H9 (cell line): ENCODE measurements at regions not wholly inside any gene's neighbourhood (a gene's known extent, or its start where the extent isn't known, plus 50 kb on each side); places are given as distances from the start of the nearest gene placed in this dataset.

ENCODE experiments used
- DNase-seq: peaks from one replicate; pipeline ENCODE4 v3.0.0-alpha.2; 2017
- H2AFZ ChIP-seq: one replicate; pipeline ENCODE4 v1.6.1; 2013; ENCODE audit warnings: mild to moderate bottlenecking, low read length, control low read depth, moderate library complexity
- H2AK5ac ChIP-seq: 2 replicates; pipeline ENCODE4 v1.6.1; 2013; ENCODE audit warnings: low read length, control low read depth, mixed read lengths; ENCODE audit not compliant: insufficient read length
- H2BK120ac ChIP-seq: one replicate; pipeline ENCODE4 v1.6.1; 2013; ENCODE audit warnings: low read depth, mild to moderate bottlenecking, low read length, control low read depth, inconsistent platforms; ENCODE audit not compliant: poor library complexity, severe bottlenecking
- H2BK12ac ChIP-seq: 2 replicates; pipeline ENCODE4 v1.6.1; 2013; ENCODE audit warnings: low read length, control low read depth, mixed read lengths, low read depth; ENCODE audit not compliant: insufficient read length
- H2BK15ac ChIP-seq: 2 replicates; pipeline ENCODE4 v1.6.1; 2013; ENCODE audit warnings: low read depth, low read length, control low read depth
- H2BK20ac ChIP-seq: one replicate; pipeline ENCODE4 v1.6.1; 2013; ENCODE audit warnings: low read depth, mild to moderate bottlenecking, low read length, control low read depth, inconsistent platforms; ENCODE audit not compliant: poor library complexity, severe bottlenecking
- H2BK5ac ChIP-seq: 2 replicates; pipeline ENCODE4 v1.6.1; 2013; ENCODE audit warnings: low read length, control low read depth, mixed read lengths; ENCODE audit not compliant: insufficient read length
- H3K14ac ChIP-seq: 2 replicates; pipeline ENCODE4 v1.6.1; 2013; ENCODE audit warnings: low read length, control low read depth; ENCODE audit not compliant: insufficient read depth
- H3K18ac ChIP-seq: 2 replicates; pipeline ENCODE4 v1.6.1; 2013; ENCODE audit warnings: low read depth, mild to moderate bottlenecking, mixed read lengths, low read length, control low read depth; ENCODE audit not compliant: insufficient read length
- H3K23ac ChIP-seq: 2 replicates; pipeline ENCODE4 v1.6.1; 2013; ENCODE audit warnings: low read length, control low read depth, mixed read lengths, low read depth; ENCODE audit not compliant: insufficient read length
- H3K23me2 ChIP-seq: 2 replicates; pipeline ENCODE4 v1.6.1; 2013; ENCODE audit warnings: low read depth, mild to moderate bottlenecking, mixed read lengths, low read length, control low read depth; ENCODE audit not compliant: insufficient read length, poor library complexity, severe bottlenecking
- H3K27ac ChIP-seq: 2 replicates; pipeline ENCODE4 v1.5.1; 2013; ENCODE audit warnings: low read length, control low read depth, mixed read lengths, low read depth; ENCODE audit not compliant: insufficient read length
- H3K27me3 ChIP-seq: 2 replicates; pipeline ENCODE4 v1.6.1; 2013; ENCODE audit warnings: low read length, control low read depth, inconsistent platforms; ENCODE audit not compliant: insufficient read depth
- H3K4ac ChIP-seq: 2 replicates; pipeline ENCODE4 v1.6.1; 2013; ENCODE audit warnings: low read depth, mild to moderate bottlenecking, control low read depth, inconsistent platforms, low read length, moderate library complexity
- H3K4me1 ChIP-seq: 2 replicates; pipeline ENCODE4 v1.6.1; 2013; ENCODE audit warnings: low read length, control low read depth, inconsistent platforms; ENCODE audit not compliant: insufficient read depth
- H3K4me2 ChIP-seq: 2 replicates; pipeline ENCODE4 v1.6.1; 2013; ENCODE audit warnings: low read length, control low read depth, mixed read lengths; ENCODE audit not compliant: insufficient read length, insufficient read depth
- H3K56ac ChIP-seq: 2 replicates; pipeline ENCODE4 v1.6.1; 2013; ENCODE audit warnings: low read depth, mild to moderate bottlenecking, mixed read lengths, low read length, control low read depth; ENCODE audit not compliant: insufficient read length
- H3K79me1 ChIP-seq: 2 replicates; pipeline ENCODE4 v1.6.1; 2013; ENCODE audit warnings: low read depth, mild to moderate bottlenecking, moderate library complexity, low read length, control low read depth, inconsistent platforms; ENCODE audit not compliant: insufficient read depth, poor library complexity, severe bottlenecking
- H3K79me2 ChIP-seq: 2 replicates; pipeline ENCODE4 v1.6.1; 2013; ENCODE audit warnings: low read length, control low read depth, inconsistent platforms; ENCODE audit not compliant: insufficient read depth
- H3K9ac ChIP-seq: 2 replicates; pipeline ENCODE4 v1.6.1; 2013; ENCODE audit warnings: low read length, control low read depth, mixed read lengths; ENCODE audit not compliant: insufficient read length; ENCODE audit errors: extremely low read depth
- H3K9me3 ChIP-seq: one replicate; pipeline ENCODE4 v1.6.1; 2013; ENCODE audit warnings: low read depth, low read length, inconsistent platforms; ENCODE audit not compliant: control insufficient read depth
- H3T11ph ChIP-seq: one replicate; pipeline ENCODE4 v1.6.1; 2013; ENCODE audit warnings: mild to moderate bottlenecking, low read length, control low read depth, inconsistent platforms
- H4K20me1 ChIP-seq: one replicate; pipeline ENCODE4 v1.6.1; 2013; ENCODE audit not compliant: control insufficient read depth, insufficient read length, insufficient read depth
- H4K5ac ChIP-seq: 2 replicates; pipeline ENCODE4 v1.6.1; 2013; ENCODE audit warnings: low read depth, mild to moderate bottlenecking, mixed read lengths, low read length, control low read depth; ENCODE audit not compliant: insufficient read length
- H4K8ac ChIP-seq: replicated peaks from 2 replicates; pipeline ENCODE4 v1.6.1; 2013; ENCODE audit warnings: low read length, control low read depth, mixed read lengths, low read depth; ENCODE audit not compliant: insufficient read length
- H4K91ac ChIP-seq: 2 replicates; pipeline ENCODE4 v1.6.1; 2013; ENCODE audit warnings: low read depth, mild to moderate bottlenecking, moderate library complexity, mixed read lengths, low read length, control low read depth; ENCODE audit not compliant: insufficient read length
- H3K27ac Mint-ChIP-seq, 3 experiments: 2 replicates in 2 of 3; 3 replicates in 1 of 3; pipeline ENCODE4 v1.8.0; 2020 to 2021; ENCODE audit warnings: mixed read lengths in 3 of 3, mild to moderate bottlenecking in 1 of 3, moderate library complexity in 1 of 3
- H3K27me3 Mint-ChIP-seq: 2 replicates; pipeline ENCODE4 v1.8.0; 2021; ENCODE audit warnings: low read depth, mild to moderate bottlenecking, moderate library complexity, mixed read lengths
- H3K36me3 Mint-ChIP-seq, 3 experiments: 2 replicates in 2 of 3; 3 replicates in 1 of 3; pipeline ENCODE4 v1.8.0; 2020 to 2021; ENCODE audit warnings: low read depth in 3 of 3, mixed read lengths in 3 of 3; ENCODE audit not compliant: insufficient read depth in 1 of 3
- H3K4me1 Mint-ChIP-seq, 2 experiments: 2 replicates each; pipeline ENCODE4 v1.8.0; 2020; ENCODE audit warnings: mixed read lengths in 2 of 2
- H3K4me3 Mint-ChIP-seq, 2 experiments: 2 replicates in 1 of 2; 3 replicates in 1 of 2; pipeline ENCODE4 v1.8.0; 2020 to 2021; ENCODE audit warnings: mild to moderate bottlenecking in 2 of 2, mixed read lengths in 2 of 2, moderate library complexity in 1 of 2
- H3K9me3 Mint-ChIP-seq, 2 experiments: 2 replicates in 1 of 2; 3 replicates in 1 of 2; pipeline ENCODE4 v1.8.0; 2020; ENCODE audit warnings: mild to moderate bottlenecking in 2 of 2, mixed read lengths in 2 of 2, moderate library complexity in 1 of 2
- WGBS: extraction: QIAGEN DNeasy Blood & Tissue Kit; methylation state at CpG from one replicate; pipeline ENCODE4 v1.1.7; 2013; ENCODE audit warnings: missing lambda C conversion rate, low lambda C conversion rate, mixed read lengths; ENCODE audit not compliant: insufficient read length; ENCODE audit errors: extremely low coverage; 5-methylcytosine and 5-hydroxymethylcytosine counted together
- TF ChIP-seq, protein P1 (sequence below): fragments of 200-600 bp; sonication (generic); conservative IDR thresholded peaks from 3 replicates; pipeline ENCODE4 v1.8.0; 2021; ENCODE audit warnings: antibody characterized with exemption, mild to moderate bottlenecking

DNA sequence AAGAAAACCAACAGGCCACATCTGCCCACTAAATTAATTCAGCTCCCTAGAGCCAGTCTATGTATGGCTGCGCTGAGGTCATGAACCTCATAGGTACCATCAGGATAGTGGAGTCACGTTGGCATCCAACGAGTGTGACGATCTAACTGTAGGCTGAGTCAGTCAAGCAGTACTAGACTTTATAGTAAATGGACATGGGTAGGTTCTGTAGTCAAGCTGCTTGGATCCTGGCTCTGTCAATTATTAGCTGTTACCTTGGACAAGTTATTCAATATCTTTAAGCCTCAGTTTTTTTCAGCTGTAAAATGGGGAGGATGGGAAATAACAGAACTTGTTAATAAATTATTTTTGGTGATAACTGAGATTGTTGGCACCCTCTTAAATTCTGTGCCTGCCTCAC is 432.4 kb upstream of the RASGEF1B start:
- Histone ChIP-seq H3K14ac (no peak overlapping the region), H4K20me1 (no peaks in the 10 kb centered on the region), H2AK5ac (no peak overlapping the region), H3K4ac (no peak overlapping the region), H3K9me3 (no peaks in the 10 kb centered on the region), H3K9ac (no peak overlapping the region), H2BK12ac (no peak overlapping the region), H4K8ac (no peak overlapping the region), H2BK120ac (no peak overlapping the region), H2BK20ac (no peak overlapping the region), H2BK5ac (no peak overlapping the region), H3T11ph (no peak overlapping the region), H4K5ac (no peak overlapping the region), H3K27ac (no peak overlapping the region), H3K23me2 (no peaks in the 10 kb centered on the region), H3K4me2 (no peak overlapping the region), H2BK15ac (no peak overlapping the region), H3K79me2 (no peaks in the 10 kb centered on the region), H3K56ac (no peak overlapping the region), H2AFZ (no peak overlapping the region), H3K18ac (no peak overlapping the region), H4K91ac (no peak overlapping the region), H3K23ac (no peak overlapping the region), H3K27me3 (no peaks in the 10 kb centered on the region), H3K79me1 (no peaks in the 10 kb centered on the region), H3K4me1 (no peaks in the 10 kb centered on the region)
- H3K36me3 Mint-ChIP-seq: no peaks in the 10 kb centered on the region
- no peaks in the 10 kb centered on the region for H3K9me3 Mint-ChIP-seq
- H3K4me3 Mint-ChIP-seq: no peak overlapping the region
- H3K4me1 Mint-ChIP-seq: peaks cover 3% of the 10 kb centered on the region in 2 experiments
- H3K27me3 Mint-ChIP-seq: peaks cover 2% of the 10 kb centered on the region; the same call in 1 of the 2 replicates
- WGBS: no CpG with 5 or more reads among the region's 4 CpGs
- no peak overlapping the region; a peak in 1 of 7 replicates for H3K27ac Mint-ChIP-seq
- TF ChIP-seq, protein P1, sequence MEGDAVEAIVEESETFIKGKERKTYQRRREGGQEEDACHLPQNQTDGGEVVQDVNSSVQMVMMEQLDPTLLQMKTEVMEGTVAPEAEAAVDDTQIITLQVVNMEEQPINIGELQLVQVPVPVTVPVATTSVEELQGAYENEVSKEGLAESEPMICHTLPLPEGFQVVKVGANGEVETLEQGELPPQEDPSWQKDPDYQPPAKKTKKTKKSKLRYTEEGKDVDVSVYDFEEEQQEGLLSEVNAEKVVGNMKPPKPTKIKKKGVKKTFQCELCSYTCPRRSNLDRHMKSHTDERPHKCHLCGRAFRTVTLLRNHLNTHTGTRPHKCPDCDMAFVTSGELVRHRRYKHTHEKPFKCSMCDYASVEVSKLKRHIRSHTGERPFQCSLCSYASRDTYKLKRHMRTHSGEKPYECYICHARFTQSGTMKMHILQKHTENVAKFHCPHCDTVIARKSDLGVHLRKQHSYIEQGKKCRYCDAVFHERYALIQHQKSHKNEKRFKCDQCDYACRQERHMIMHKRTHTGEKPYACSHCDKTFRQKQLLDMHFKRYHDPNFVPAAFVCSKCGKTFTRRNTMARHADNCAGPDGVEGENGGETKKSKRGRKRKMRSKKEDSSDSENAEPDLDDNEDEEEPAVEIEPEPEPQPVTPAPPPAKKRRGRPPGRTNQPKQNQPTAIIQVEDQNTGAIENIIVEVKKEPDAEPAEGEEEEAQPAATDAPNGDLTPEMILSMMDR: no peak
- DNase-seq: no peak
